ENCODE measurements at regions not wholly inside any gene's neighbourhood (a gene's known extent, or its start where the extent isn't known, plus 50 kb on each side); places are given as distances from the start of the nearest gene placed in this dataset.
A peak's percentile ranks its signal among the peaks of the same experiment; 100 is the strongest.
"Not testable (repeated sequence)": the region's sequence is repeated elsewhere in the genome, so short reads cannot be mapped to it uniquely, and the experiment has no call there.

DNA sequence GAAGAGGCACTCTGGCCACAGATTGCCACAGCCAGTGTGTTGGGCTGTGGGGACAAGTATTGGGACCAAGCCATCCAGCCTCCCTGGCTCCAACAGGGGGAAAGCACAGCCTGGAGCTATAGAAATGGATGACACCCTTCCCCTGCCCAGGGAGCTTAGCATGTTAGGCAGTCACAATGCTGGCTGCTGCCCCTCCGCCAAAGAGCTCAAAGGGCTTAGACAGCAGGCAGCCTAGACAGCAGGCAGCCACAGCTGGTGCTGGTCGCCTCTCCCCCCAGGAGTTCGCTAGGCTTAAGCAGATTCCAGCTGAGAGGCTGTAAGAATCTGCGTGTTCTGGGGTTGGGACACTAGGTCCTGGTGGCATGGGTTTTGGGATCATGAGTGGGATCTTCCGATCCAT lies 94.5 kb upstream of the MXRA5 start:
- no peak for DNase-seq

DNA sequence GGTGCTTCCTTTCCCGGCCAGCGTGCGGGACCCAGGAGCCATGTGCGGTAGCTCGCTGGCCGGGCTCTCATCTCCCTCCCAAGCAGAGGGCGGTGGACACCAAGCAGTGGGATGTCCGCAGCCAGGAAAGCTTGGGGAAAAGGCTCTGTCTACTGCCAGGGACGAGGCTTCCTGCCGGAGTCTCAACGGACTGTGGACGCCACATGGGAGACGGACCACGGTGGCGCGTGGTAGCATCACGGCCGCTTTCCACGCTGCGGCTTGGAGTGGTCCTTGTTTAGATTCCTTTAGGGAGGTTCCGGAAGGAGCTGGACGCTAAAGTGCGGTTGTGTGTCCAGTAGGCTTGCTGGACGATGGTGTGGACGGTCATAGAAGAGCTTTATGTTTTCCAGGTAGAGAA lies 89.5 kb upstream of the MXRA5 start:
- DNase-seq = not testable (repeated sequence)

DNA sequence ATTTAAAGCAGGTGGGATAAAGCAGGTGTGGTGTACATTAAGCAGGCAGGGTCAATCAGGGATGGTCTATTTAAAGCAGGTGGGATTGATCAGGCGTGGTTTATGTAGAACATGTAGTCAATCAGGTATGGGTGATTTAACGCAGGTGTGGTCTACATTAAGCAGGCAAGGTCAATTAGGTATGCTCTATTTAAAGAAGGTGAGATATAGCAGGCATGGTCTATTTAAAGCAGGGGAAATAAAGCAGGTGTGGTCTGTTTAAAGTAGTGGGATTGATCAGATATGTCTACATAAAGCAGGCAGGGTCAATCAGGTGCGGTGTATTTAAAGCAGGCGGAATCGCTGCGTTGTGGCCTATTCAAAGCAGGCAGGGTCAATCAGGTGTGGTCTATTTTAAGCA lies 88.6 kb upstream of the MXRA5 start:
- DNase-seq = no peak

DNA sequence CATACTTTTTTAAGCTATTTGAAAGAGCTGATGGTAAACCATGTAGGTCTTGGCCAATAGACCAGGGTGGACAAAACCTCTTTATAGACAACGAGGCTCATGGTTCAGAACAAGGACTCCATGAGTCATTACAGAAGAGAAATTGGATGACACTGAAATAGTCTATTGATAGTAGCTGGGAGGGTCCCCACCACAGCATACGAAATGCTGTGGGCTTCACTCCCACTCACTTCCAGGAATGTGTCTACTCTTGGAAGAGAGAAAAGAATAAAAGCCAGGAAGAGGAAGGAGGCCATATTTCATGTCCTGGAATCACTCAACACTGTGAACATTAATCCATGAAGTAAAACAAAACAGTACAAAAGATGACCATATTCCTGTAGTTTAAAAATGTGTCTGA lies 82.3 kb upstream of the MXRA5 start:
- peak; percentile 43 to 69 (median 65) for DNase-seq

DNA sequence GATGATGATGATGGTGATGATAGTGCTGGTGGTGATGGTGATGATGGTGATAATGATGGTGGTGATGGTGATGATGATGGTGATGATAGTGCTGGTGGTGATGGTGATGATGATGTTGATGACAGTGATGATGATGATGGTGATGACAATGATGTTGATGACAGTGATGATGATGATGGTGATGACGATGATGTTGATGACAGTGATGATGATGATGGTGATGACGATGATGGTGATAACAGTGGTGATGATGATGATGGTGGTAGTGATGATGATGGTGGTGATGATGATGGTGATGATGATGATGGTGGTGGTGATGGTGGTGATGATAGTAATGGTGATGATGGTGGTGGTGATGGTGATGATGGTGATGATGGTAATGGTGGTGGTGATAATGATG lies 80.1 kb upstream of the MXRA5 start:
- no peak for DNase-seq

DNA sequence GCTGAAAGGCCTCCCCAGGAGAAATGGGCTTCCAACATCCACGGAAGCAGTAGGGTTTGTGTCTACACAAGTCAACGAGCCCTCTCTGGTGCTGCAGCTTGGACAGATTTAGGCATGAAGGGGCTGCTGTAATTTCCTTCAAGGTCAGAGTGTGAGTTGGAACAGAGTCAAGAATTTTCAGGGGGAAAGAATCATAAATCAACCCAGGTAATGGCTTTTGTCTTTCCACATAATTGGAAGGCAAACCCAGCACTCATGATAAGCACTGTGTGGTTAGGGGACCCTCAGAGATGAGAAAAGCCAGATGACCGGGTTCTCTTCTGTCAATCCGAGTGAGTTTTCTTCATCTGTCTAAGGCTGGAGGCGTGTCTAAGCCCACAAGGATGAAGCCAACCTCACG lies 78.6 kb upstream of the MXRA5 start:
- DNase-seq = no peak

DNA sequence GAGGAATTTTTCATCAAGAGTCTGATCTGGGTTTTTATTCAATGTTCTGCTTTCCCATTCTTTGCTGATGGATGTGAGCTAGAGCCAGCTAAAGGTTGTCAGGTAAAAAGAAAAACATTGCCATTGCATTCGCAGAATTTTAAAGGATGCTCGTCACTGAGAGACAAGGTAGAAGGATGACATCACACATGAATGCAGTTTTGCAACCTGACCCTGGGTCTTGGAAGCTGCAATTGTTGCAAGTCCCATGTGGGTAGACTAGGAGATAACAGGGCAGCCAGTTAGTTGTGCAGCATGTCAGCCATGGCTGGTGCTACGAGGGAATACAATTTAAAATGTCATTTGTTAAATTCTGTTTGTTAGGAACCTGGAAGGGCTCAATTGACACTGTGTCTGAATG lies 73.9 kb upstream of the MXRA5 start:
- DNase-seq = no peak

DNA sequence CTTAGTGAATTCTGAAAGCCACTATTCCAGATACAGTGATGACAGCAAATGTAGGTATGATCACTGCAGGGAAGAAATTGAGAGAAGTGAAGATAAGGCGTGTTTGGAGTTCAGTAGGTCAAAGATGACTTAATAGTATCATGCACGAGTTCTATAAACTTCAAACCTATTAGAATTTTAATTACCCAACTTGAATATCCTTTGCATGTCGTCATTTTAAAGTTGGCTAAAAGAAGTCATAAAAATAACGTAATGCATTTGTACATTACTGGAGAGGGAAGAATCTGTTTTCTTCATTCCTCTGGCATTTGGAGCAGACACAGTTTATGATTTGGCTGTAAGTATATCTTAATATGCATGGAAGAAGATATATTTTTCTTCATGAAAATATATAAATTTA lies 68.6 kb upstream of the MXRA5 start:
- no peak for DNase-seq

DNA sequence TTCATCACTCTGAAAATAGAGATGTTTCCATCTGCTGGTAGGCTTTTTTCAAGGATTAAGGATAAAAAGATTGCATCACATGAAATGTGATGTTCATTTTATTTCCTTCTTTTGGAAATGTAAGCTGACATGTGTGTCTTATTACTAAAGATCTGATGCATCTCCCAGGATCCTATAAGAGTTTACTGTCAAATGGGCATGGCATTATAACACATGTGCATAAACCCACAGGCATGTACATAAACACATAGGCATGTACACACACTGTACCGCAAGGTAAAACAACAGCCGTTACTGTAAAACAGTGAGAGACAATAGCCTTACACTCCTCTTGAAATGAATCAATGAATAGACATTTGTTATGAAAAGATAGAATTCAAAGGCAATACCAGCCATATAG lies 65.2 kb upstream of the MXRA5 start:
- DNase-seq = not testable (repeated sequence)

DNA sequence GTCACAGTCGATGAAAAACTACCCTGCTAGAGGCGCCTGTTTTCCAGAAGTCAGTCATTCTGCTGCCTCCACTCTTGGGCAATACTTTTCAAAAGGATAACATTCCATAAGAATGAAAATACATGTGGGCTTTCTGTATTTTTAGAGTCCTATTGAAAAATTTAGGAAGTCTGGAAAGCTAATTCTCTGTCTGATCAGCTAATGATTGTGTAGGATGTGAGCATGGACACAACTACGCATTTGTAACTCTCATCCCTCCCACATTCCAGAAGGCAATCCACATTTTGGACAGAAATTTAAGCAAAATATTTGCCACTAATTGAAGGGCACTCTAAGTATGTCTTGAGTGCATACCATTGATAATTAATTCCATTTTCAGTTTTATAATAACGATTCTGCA lies 63.5 kb upstream of the MXRA5 start:
- not testable (repeated sequence) for DNase-seq

DNA sequence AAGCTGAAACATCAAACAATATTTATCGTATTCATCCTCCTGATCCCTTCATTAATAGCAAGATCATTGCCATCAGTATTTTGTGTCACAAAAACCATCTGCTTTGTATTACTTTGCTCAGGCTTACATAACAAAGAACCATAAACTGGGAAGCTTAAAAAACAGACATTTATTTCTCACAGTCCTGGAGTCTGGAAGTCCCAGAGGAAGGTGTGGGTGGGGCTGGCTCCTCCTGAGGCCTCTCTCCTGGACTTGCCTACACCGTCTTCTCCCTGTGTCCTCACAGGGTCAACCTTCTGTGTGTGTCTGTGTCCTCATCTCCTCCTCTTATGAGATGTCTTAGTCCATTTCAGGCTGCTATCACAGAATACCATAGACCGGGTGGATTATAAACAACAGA lies 61.3 kb upstream of the MXRA5 start:
- peak in 1 of 3 donors; percentile 50 for DNase-seq

DNA sequence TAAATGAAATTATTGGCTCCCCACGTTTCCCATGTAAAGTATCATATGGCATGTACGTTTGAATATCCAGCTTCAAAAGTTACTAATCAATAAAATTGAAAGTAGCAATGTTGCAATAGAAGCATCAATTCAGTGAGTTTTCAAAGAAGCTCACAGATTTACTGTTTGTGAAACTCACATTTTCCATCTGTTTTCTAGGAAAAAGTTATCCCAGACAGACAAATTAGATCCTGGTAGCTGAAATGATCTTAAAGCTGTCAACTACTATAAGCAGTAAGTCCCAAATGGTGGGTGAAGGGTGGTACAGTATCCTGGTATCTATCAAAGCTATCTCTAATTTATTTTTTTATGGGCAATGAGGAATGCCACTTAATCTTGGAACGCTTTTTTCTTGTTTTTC lies 60.7 kb upstream of the MXRA5 start:
- DNase-seq = peak in 1 of 3 donors; percentile 30

DNA sequence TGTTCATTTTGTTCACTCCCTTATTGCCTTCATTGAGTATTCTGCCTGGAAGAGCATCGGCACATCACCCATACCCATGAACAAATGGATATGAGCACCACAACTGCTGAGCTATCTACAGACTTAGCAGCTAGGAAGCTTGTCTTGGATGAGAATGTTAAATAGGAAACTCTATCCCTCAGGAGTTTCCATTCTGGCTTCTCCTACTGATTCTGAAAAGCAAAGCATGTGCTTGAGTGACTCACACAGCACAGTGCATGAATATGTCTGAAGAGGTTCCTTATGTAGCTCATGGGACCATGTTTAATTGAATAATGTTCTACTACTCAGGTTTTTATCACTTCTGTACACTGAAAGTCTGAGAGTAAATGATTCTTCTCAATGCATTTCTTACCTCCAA lies 57.3 kb upstream of the MXRA5 start:
- DNase-seq = peak in 2 of 3 donors; percentile 56 to 65

All from muscle of back (tissue), 3 donors.